ENCODE measurements at regions not wholly inside any gene's neighbourhood (a gene's known extent, or its start where the extent isn't known, plus 50 kb on each side); places are given as distances from the start of the nearest gene placed in this dataset.

- in situ Hi-C loops (cut with HindIII; ENCODE audit: low sequenced_read_pairs): no loop called here
- H3K4me3 ChIP-seq (ENCODE audit: low read depth, low read length): no peak overlapping the region
- no peak for DNase-seq (ENCODE audit: low read depth, low spot score)
- no peak for TF ChIP-seq CTCF (IDR thresholded peaks at IDR 0.05; ENCODE audit: low read depth, low read length)
Observed at GRCh38 chr6:14856177-14856576, 389.7 kb upstream of the JARID2 start.

GRCh38 chr6:14857001-14857400 lies 388.9 kb upstream of the JARID2 start:
- no peak for DNase-seq (ENCODE audit: low read depth, low spot score)
- H3K4me3 ChIP-seq (ENCODE audit: low read depth, low read length): no peak overlapping the region
- in situ Hi-C loops (cut with HindIII; ENCODE audit: low sequenced_read_pairs): no loop called here
- no peak for TF ChIP-seq CTCF (IDR thresholded peaks at IDR 0.05; ENCODE audit: low read depth, low read length)

GRCh38 chr6:14857501-14857900 lies 388.4 kb upstream of the JARID2 start:
- H3K4me3 ChIP-seq (ENCODE audit: low read depth, low read length): no peak overlapping the region
- in situ Hi-C loops (cut with HindIII; ENCODE audit: low sequenced_read_pairs): no loop called here
- DNase-seq (ENCODE audit: low read depth, low spot score): no peak
- no peak for TF ChIP-seq CTCF (IDR thresholded peaks at IDR 0.05; ENCODE audit: low read depth, low read length)

GRCh38 chr6:14858808-14859207 lies 387.1 kb upstream of the JARID2 start:
- no peak for TF ChIP-seq CTCF (IDR thresholded peaks at IDR 0.05; ENCODE audit: low read depth, low read length)
- in situ Hi-C loops (cut with HindIII; ENCODE audit: low sequenced_read_pairs): no loop called here
- no peak overlapping the region for H3K4me3 ChIP-seq (ENCODE audit: low read depth, low read length)
- no peak for DNase-seq (ENCODE audit: low read depth, low spot score)

- in situ Hi-C loops (cut with HindIII; ENCODE audit: low sequenced_read_pairs): no loop called here
- TF ChIP-seq CTCF (IDR thresholded peaks at IDR 0.05; ENCODE audit: low read depth, low read length): no peak
- no peak for DNase-seq (ENCODE audit: low read depth, low spot score)
- H3K4me3 ChIP-seq (ENCODE audit: low read depth, low read length): no peak overlapping the region
Observed at GRCh38 chr6:14860774-14861173, 385.1 kb upstream of the JARID2 start.

- in situ Hi-C loops (cut with HindIII; ENCODE audit: low sequenced_read_pairs): no loop called here
- DNase-seq (ENCODE audit: low read depth, low spot score): no peak
- no peak overlapping the region for H3K4me3 ChIP-seq (ENCODE audit: low read depth, low read length)
- no peak for TF ChIP-seq CTCF (IDR thresholded peaks at IDR 0.05; ENCODE audit: low read depth, low read length)
Observed at GRCh38 chr6:14861491-14861943, 384.4 kb upstream of the JARID2 start.

GRCh38 chr6:14862845-14863244 lies 383.0 kb upstream of the JARID2 start:
- no peak overlapping the region for H3K4me3 ChIP-seq (ENCODE audit: low read depth, low read length)
- no peak for TF ChIP-seq CTCF (IDR thresholded peaks at IDR 0.05; ENCODE audit: low read depth, low read length)
- DNase-seq (ENCODE audit: low read depth, low spot score): no peak
- in situ Hi-C loops (cut with HindIII; ENCODE audit: low sequenced_read_pairs): no loop called here

All from astrocyte of the spinal cord (primary cell).